Ovary (tissue), 7 donors: ENCODE measurements at regions not wholly inside any gene's neighbourhood (a gene's known extent, or its start where the extent isn't known, plus 50 kb on each side); places are given as distances from the start of the nearest gene placed in this dataset.

Source experiments
- DNase-seq, 5 donors: peaks; one replicate each; pipeline ENCODE4 v3.0.0-alpha.2; 2019 to 2020
- H3K27ac ChIP-seq, 2 donors: fragments of 200-600 bp; one replicate each; pipeline versions ENCODE4 v1.5.1 to v1.8.0; 2019 to 2022
- H3K27me3 ChIP-seq: fragments of 200-600 bp; one replicate; pipeline ENCODE4 v1.8.0; 2022
- H3K36me3 ChIP-seq: fragments of 200-600 bp; sonication (generic); one replicate; pipeline ENCODE4 v1.5.1; 2019
- H3K4me1 ChIP-seq: one replicate; pipeline ENCODE4 v1.8.1; 2013; ENCODE audit warnings: mild to moderate bottlenecking, moderate library complexity; ENCODE audit not compliant: insufficient read depth
- H3K4me3 ChIP-seq: fragments of 200-600 bp; sonication (generic); one replicate; pipeline ENCODE4 v1.5.1; 2017
- H3K9me3 ChIP-seq, 2 donors: fragments of 200-600 bp in 1 of 2; sonication (generic) in 1 of 2; one replicate each; pipeline versions ENCODE4 v1.5.1 to v1.8.1; 2013 to 2019; ENCODE audit warnings: mild to moderate bottlenecking in 1 of 2, moderate library complexity in 1 of 2
- CTCF ChIP-seq, 3 donors: fragments of 450-650 bp in 2 of 3; fragments of 200-600 bp in 1 of 3; IDR thresholded peaks; one replicate each; pipeline versions ENCODE4 v1.5.1 to v1.8.0; 2016 to 2022; ENCODE audit warnings: antibody characterized with exemption in 3 of 3, mild to moderate bottlenecking in 1 of 3
- EP300 ChIP-seq: sonication (generic); formaldehyde crosslinking; IDR thresholded peaks from one replicate; pipeline ENCODE4 v1.6.1; 2017; ENCODE audit warnings: antibody characterized with exemption
- POLR2A ChIP-seq: fragments of 450-650 bp; IDR thresholded peaks from one replicate; pipeline ENCODE4 v1.6.1; 2017; ENCODE audit warnings: antibody characterized with exemption, mild to moderate bottlenecking, moderate library complexity
- WGBS, 3 donors: extraction: QIAGEN DNeasy Blood & Tissue Kit in 1 of 3; methylation state at CpG; one replicate each; pipeline versions ENCODE4 v1.1.5 to v1.1.7; 2013 to 2017; 5-methylcytosine and 5-hydroxymethylcytosine counted together
- intact Hi-C, 4 donors: fragments of 100-400 bp; cut with DNase I; formaldehyde crosslinking; loops; one replicate each; pipeline versions ENCODE4 v1.11.0 to v1.15.1; 2022 to 2023
- donor health status: DM: no; HTN: no; CAD: no; lungs with moderate emphysema.
- donor health status: DM: no; HTN: no; CAD: no.
- donor health status: Bipolar disorder and iron deficiency.
- donor health status: DM: no; HTN: no; CAD: no.
- donor health status: DM: yes; HTN: yes; CAD: no.

DNA sequence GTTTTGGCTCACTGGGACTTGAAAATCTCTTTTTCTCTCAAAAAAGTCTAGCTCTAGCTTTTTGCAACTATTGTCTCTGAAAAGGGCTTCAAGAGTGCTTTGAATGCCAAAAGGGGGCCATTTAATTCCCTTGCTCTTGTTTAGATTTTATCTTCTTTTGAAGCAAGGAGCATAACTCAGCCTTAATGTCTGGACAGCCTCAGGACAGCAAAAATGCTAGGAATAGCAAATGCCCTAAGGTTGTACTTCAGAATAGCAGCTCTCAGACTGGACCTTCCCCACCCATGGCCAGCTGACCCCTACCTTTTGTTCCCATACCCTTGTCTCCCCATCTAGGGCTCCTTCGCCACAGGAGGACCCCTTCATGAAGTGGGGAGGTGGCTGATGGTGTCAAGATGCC, 121.4 kb downstream of the KCNK1 start:
- no peak for DNase-seq
- Histone ChIP-seq H3K4me3 (no peak overlapping the region), H3K9me3 (no peaks in the 10 kb centered on the region), H3K36me3 (no peaks in the 10 kb centered on the region), H3K27ac (no peak overlapping the region), H3K27me3 (no peaks in the 10 kb centered on the region), H3K4me1 (no peaks in the 10 kb centered on the region)
- intact Hi-C loops, result no loop called here
- TF ChIP-seq CTCF (IDR thresholded peaks at IDR 0.05) (no peak), EP300 (no peak)
- 89 to 100% (median 89%) methylated on average over 1 of the region's 1 CpG for WGBS, 3 donors

- DNase-seq, result no peak
- TF ChIP-seq POLR2A, result no peak
- no peaks in the 10 kb centered on the region for H3K27me3 ChIP-seq
- no peaks in the 10 kb centered on the region for H3K4me1 ChIP-seq
- no peak overlapping the region for H3K4me3 ChIP-seq
- H3K36me3 ChIP-seq, result no peaks in the 10 kb centered on the region
- intact Hi-C loops, result no loop called here
- H3K9me3 ChIP-seq, result no peaks in the 10 kb centered on the region
- 42 to 76% (median 74%) methylated on average over 3 of the region's 3 CpGs for WGBS, 3 donors
- H3K27ac ChIP-seq, result no peak overlapping the region
Observed at GRCh38 chr1:233735847-233736246, 121.9 kb downstream of the KCNK1 start.

GRCh38 chr1:233737341-233737740, 123.4 kb downstream of the KCNK1 start:
- H3K4me3 ChIP-seq, result no peak overlapping the region
- H3K4me1 ChIP-seq, result no peaks in the 10 kb centered on the region
- H3K36me3 ChIP-seq, result no peaks in the 10 kb centered on the region
- H3K27me3 ChIP-seq, result no peaks in the 10 kb centered on the region
- no peak overlapping the region for H3K27ac ChIP-seq
- DNase-seq, result no peak
- WGBS, 3 donors, result 91 to 97% (median 95%) methylated on average over 2 of the region's 2 CpGs
- intact Hi-C loops, result no loop called here
- TF ChIP-seq POLR2A (no peak), CTCF (IDR thresholded peaks at IDR 0.05) (no peak), EP300 (no peak)
- no peaks in the 10 kb centered on the region for H3K9me3 ChIP-seq

GRCh38 chr1:233738396-233738795, 124.5 kb downstream of the KCNK1 start:
- H3K4me3 ChIP-seq, result no peak overlapping the region
- H3K27ac ChIP-seq, result no peak overlapping the region
- intact Hi-C loops, result no loop called here
- H3K4me1 ChIP-seq, result no peaks in the 10 kb centered on the region
- H3K9me3 ChIP-seq, result no peaks in the 10 kb centered on the region
- DNase-seq, result no peak
- no peak for TF ChIP-seq EP300
- TF ChIP-seq POLR2A, result no peak
- TF ChIP-seq CTCF (IDR thresholded peaks at IDR 0.05), result no peak
- no peaks in the 10 kb centered on the region for H3K36me3 ChIP-seq
- H3K27me3 ChIP-seq, result no peaks in the 10 kb centered on the region
- 86 to 94% (median 89%) methylated on average over 8 of the region's 8 CpGs for WGBS, 3 donors

GRCh38 chr1:233738850-233739249, 124.9 kb downstream of the KCNK1 start:
- Histone ChIP-seq H3K9me3 (no peaks in the 10 kb centered on the region), H3K4me1 (no peaks in the 10 kb centered on the region), H3K36me3 (no peaks in the 10 kb centered on the region), H3K4me3 (no peak overlapping the region), H3K27ac (no peak overlapping the region), H3K27me3 (no peaks in the 10 kb centered on the region)
- intact Hi-C loops, result no loop called here
- no peak for DNase-seq
- 79 to 81% (median 81%) methylated on average over 14 of the region's 14 CpGs for WGBS, 3 donors
- TF ChIP-seq EP300 (no peak), CTCF (IDR thresholded peaks at IDR 0.05) (no peak)
